Kidney epithelial cell (primary cell): ENCODE measurements at regions not wholly inside any gene's neighbourhood (a gene's known extent, or its start where the extent isn't known, plus 50 kb on each side); places are given as distances from the start of the nearest gene placed in this dataset.

Source experiments
- DNase-seq: peaks from one replicate; pipeline ENCODE4 v3.0.0-alpha.2; 2010; ENCODE audit warnings: low read depth
- H3K27me3 ChIP-seq: 2 replicates; pipeline ENCODE4 v1.6.0; 2011; ENCODE audit warnings: low read length; ENCODE audit not compliant: control insufficient read depth, insufficient read depth
- H3K36me3 ChIP-seq: 2 replicates; pipeline ENCODE4 v1.5.1; 2011; ENCODE audit warnings: low read length; ENCODE audit not compliant: control insufficient read depth, insufficient read depth
- H3K4me3 ChIP-seq: 2 replicates; pipeline ENCODE4 v1.5.1; 2011; ENCODE audit warnings: low read depth, mild to moderate bottlenecking, control low read depth, low read length
- TF ChIP-seq, protein P1 (sequence below): IDR thresholded peaks from 2 replicates; pipeline ENCODE4 v1.5.1; 2011; ENCODE audit warnings: mild to moderate bottlenecking, moderate library complexity, low read length, control low read depth, inconsistent platforms; ENCODE audit not compliant: insufficient read depth, poor library complexity, severe bottlenecking

DNA sequence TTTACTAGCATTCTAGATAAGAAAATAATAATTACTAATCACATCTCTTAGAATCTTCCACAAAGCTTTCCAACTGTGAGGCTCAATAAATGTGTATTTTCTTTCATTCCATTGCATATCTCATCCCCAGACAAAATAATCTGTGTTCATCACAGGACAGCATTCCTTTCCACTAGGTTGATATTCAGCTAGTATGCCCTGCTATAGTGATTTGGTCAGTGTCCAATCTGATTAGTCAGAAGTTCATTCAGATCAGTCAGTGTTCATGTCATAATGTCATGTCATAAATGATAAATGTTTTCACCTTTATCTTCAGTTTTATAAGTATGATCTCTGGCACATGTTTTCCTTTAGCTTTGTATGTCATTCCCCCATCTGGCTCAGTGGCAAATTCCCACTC lies 611.4 kb downstream of the KCTD8 start:
- H3K4me3 ChIP-seq: no peak overlapping the region
- TF ChIP-seq, protein P1, sequence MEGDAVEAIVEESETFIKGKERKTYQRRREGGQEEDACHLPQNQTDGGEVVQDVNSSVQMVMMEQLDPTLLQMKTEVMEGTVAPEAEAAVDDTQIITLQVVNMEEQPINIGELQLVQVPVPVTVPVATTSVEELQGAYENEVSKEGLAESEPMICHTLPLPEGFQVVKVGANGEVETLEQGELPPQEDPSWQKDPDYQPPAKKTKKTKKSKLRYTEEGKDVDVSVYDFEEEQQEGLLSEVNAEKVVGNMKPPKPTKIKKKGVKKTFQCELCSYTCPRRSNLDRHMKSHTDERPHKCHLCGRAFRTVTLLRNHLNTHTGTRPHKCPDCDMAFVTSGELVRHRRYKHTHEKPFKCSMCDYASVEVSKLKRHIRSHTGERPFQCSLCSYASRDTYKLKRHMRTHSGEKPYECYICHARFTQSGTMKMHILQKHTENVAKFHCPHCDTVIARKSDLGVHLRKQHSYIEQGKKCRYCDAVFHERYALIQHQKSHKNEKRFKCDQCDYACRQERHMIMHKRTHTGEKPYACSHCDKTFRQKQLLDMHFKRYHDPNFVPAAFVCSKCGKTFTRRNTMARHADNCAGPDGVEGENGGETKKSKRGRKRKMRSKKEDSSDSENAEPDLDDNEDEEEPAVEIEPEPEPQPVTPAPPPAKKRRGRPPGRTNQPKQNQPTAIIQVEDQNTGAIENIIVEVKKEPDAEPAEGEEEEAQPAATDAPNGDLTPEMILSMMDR: no peak
- no peak for DNase-seq
- H3K36me3 ChIP-seq: no peaks in the 10 kb centered on the region
- no peaks in the 10 kb centered on the region for H3K27me3 ChIP-seq

DNA sequence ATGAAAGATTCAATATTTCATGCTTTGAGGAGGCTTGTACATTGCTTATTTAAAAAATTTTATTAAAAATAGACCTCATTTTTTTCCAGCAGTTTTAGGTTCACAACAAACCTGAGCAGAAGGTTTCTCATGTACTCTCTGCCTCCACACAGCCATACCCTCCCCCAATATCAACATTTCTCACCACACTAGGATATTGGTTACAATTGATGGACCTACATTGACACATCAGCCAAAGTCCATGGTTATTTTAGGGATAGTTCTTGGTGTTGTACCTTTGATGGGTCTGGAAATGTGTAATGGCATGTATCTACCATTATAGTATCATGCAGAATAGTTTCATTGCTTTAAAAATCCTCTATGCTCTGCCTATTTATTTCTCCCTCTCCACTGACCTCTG lies 611.0 kb downstream of the KCTD8 start:
- TF ChIP-seq, protein P1: no peak
- DNase-seq: no peak
- H3K36me3 ChIP-seq: no peaks in the 10 kb centered on the region

DNA sequence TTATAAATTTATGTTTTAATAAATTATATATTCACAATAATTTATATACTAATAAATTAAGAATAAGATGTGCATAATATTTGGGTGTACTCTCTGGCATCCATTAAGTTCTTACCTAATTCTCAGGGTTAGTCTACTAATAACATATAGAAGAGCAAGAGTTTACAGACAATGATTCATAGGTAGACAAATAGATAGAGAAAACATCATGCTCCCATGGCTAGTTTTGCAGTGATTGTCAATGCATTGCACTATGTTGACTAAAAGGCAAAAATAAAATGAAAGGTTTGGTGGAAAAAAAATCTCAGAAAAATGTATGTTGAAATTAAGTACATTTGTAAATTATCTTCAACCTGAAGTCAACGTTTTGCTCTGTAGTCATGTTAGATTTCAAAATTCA lies 606.0 kb downstream of the KCTD8 start:
- Histone ChIP-seq H3K36me3 (no peaks in the 10 kb centered on the region), H3K27me3 (no peaks in the 10 kb centered on the region), H3K4me3 (no peak overlapping the region)
- TF ChIP-seq, protein P1: no peak
- no peak for DNase-seq

More for the DNA sequence above, 611.0 kb downstream of the KCTD8 start:
- Histone ChIP-seq H3K27me3 (no peaks in the 10 kb centered on the region), H3K4me3 (no peak overlapping the region)

DNA sequence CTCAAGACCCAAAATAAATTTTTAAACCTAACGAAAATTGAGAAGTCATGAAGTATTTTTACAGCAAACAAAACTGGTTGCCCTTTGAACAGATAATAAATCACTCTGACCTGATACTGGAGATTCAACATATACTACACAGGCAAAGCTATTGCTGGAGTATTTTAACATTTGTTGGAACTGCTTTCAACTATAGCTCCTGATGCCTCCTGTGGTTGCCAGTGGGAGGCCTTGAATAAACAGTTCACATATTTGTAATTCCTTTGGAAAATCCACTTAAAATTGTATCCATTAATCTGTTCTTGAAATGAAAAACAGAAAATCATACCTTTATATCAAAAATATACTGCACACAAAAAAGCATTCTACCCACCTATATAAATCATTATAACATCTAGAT lies 605.1 kb downstream of the KCTD8 start:
- Histone ChIP-seq H3K36me3 (no peaks in the 10 kb centered on the region), H3K4me3 (no peak overlapping the region), H3K27me3 (no peaks in the 10 kb centered on the region)
- TF ChIP-seq, protein P1: peak; percentile 23
- DNase-seq: no peak

DNA sequence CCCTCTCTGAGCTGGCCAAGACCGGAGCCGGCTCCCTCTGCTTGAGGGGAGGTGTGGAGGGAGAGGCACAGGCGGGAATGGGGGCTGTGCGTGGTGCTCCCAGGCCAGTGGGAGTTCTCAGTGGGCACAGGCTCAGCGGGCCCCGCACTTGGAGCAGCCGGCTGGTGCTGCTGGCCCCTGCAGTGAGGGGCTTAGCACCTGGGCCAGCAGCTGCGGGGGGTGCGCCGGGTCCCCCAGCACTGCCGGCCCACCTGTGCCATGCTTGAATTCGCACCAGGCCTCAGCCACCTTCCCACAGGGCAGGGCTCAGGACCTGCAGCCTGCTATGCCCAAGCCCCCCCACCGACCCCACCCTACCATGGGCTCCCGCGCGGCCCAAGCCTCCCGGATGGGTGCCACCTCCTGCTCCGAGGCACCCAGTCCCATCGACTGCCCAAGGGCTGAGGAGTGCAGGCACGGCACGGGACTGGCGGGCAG lies 602.5 kb downstream of the KCTD8 start:
- no peaks in the 10 kb centered on the region for H3K36me3 ChIP-seq
- TF ChIP-seq, protein P1: no peak
- DNase-seq: no peak
- no peak overlapping the region for H3K4me3 ChIP-seq
- no peaks in the 10 kb centered on the region for H3K27me3 ChIP-seq

DNA sequence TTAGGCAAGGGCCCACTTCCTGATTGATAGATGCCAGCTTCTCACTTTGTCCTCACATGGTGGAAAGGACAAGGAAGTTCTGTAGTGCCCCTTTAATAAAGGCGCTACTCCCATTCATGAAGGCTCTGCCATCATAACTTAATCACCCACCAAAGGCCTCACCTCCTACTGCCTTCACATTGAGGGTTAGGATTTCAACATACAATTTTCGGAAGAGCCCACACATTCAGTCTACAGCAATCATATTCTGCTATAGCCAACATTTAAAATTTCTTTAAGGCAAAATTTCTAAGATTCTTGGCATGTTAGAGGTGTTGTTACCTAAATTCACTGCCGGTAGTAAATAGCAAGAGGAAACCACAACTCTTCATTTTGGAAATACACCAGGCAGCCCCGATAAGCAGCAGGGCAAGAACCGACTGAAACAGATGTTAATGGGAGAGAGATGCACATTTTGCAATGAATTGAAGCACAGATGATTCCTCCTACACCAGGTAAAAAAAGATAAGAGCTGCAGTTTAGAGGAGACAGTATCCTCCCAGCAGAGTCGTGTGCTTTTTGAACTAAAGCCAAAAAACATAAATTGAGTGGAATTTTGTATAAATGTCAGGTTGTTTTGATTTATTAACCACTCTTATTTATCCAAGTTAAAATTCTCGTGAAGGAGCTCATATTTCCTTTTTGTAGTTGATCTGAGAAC lies 594.9 kb downstream of the KCTD8 start:
- H3K4me3 ChIP-seq: no peak overlapping the region
- TF ChIP-seq, protein P1: no peak
- H3K27me3 ChIP-seq: no peaks in the 10 kb centered on the region
- no peak for DNase-seq
- H3K36me3 ChIP-seq: no peaks in the 10 kb centered on the region
